Ishikawa (cell line): ENCODE measurements at regions not wholly inside any gene's neighbourhood (a gene's known extent, or its start where the extent isn't known, plus 50 kb on each side); places are given as distances from the start of the nearest gene placed in this dataset.

Experiments
- CEBPB ChIP-seq: IDR thresholded peaks from 2 replicates; pipeline ENCODE4 v1.6.1; 2012
- CREB1 ChIP-seq: IDR thresholded peaks from 2 replicates; pipeline ENCODE4 v1.6.1; 2012; ENCODE audit warnings: low read depth
- EGR1 ChIP-seq: IDR thresholded peaks from 2 replicates; pipeline ENCODE4 v1.6.1; 2012
- EP300 ChIP-seq: IDR thresholded peaks from 2 replicates; pipeline ENCODE4 v1.6.1; 2012; ENCODE audit warnings: borderline replicate concordance
- FOXM1 ChIP-seq: IDR thresholded peaks from 2 replicates; pipeline ENCODE4 v1.6.1; 2012; ENCODE audit warnings: low read depth, borderline replicate concordance
- MAX ChIP-seq: IDR thresholded peaks from 2 replicates; pipeline ENCODE4 v1.6.1; 2012
- RAD21 ChIP-seq: IDR thresholded peaks from 2 replicates; pipeline ENCODE4 v1.6.1; 2012; ENCODE audit warnings: low read depth
- TAF1 ChIP-seq: IDR thresholded peaks from 2 replicates; pipeline ENCODE4 v1.6.1; 2012; ENCODE audit warnings: low read depth, mild to moderate bottlenecking
- TCF12 ChIP-seq: IDR thresholded peaks from 2 replicates; pipeline ENCODE4 v1.6.1; 2012; ENCODE audit warnings: low read depth
- USF1 ChIP-seq: IDR thresholded peaks from 2 replicates; pipeline ENCODE4 v1.6.1; 2012
- YY1 ChIP-seq: IDR thresholded peaks from 2 replicates; pipeline ENCODE4 v1.6.1; 2012; ENCODE audit warnings: low read depth
- TF ChIP-seq, protein P1 (sequence below): IDR thresholded peaks from 2 replicates; pipeline ENCODE4 v1.6.1; 2012; ENCODE audit warnings: low read depth, mild to moderate bottlenecking

- TF ChIP-seq EP300 (no peak), RAD21 (no peak), MAX (no peak), TCF12 (no peak), CEBPB (no peak), EGR1 (no peak), FOXM1 (no peak), CREB1 (no peak), USF1 (no peak), YY1 (no peak), TAF1 (no peak)
- TF ChIP-seq, protein P1, sequence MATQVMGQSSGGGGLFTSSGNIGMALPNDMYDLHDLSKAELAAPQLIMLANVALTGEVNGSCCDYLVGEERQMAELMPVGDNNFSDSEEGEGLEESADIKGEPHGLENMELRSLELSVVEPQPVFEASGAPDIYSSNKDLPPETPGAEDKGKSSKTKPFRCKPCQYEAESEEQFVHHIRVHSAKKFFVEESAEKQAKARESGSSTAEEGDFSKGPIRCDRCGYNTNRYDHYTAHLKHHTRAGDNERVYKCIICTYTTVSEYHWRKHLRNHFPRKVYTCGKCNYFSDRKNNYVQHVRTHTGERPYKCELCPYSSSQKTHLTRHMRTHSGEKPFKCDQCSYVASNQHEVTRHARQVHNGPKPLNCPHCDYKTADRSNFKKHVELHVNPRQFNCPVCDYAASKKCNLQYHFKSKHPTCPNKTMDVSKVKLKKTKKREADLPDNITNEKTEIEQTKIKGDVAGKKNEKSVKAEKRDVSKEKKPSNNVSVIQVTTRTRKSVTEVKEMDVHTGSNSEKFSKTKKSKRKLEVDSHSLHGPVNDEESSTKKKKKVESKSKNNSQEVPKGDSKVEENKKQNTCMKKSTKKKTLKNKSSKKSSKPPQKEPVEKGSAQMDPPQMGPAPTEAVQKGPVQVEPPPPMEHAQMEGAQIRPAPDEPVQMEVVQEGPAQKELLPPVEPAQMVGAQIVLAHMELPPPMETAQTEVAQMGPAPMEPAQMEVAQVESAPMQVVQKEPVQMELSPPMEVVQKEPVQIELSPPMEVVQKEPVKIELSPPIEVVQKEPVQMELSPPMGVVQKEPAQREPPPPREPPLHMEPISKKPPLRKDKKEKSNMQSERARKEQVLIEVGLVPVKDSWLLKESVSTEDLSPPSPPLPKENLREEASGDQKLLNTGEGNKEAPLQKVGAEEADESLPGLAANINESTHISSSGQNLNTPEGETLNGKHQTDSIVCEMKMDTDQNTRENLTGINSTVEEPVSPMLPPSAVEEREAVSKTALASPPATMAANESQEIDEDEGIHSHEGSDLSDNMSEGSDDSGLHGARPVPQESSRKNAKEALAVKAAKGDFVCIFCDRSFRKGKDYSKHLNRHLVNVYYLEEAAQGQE, result no peak
Observed at GRCh38 chr22:49333206-49333605, 494.5 kb downstream of the BRD1 start.
